Fibroblast of skin of back (primary cell): ENCODE measurements at regions not wholly inside any gene's neighbourhood (a gene's known extent, or its start where the extent isn't known, plus 50 kb on each side); places are given as distances from the start of the nearest gene placed in this dataset.

Experiments used
- DNase-seq: peaks from one replicate; pipeline ENCODE4 v3.0.0-alpha.2; 2013

DNA sequence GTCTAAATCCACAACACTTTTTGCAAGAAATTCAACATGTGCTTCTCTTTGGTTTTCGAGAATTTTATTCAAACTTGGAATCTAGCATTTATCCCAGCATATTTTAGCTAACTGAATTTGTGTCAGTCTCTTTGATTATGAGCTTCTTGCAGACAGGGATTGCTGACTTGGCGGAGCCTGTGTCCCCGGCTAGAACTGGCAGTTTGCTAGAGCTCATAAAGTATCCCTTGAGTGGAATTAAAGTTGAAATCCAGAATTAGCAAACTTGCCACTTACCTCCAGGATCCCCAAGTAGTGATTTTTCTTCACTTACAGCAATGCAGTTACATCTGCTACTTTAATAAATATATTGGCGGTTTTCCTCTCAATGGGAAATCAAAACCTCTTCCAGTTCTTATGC lies 306.9 kb downstream of the AACS start:
- DNase-seq, result no peak

DNA sequence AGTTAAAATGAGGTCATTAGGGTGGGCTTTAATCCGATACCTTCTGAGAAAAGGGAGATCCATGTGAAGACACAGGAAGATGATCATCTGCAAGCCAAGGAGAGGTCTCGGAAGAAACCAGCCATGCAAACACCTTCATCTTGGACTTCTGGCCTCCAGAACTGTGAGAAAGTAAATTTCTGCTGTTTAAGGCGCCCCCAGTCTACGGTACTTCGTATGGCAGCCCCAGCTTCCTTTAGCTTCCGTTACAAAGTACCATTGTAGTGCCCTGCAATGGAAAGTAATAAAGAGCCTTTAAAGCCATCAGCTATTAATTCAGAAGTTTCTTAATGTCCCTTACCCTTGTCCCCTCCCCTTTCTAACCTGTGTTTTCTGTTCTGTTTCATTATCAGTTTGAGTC lies 308.1 kb downstream of the AACS start:
- no peak for DNase-seq

DNA sequence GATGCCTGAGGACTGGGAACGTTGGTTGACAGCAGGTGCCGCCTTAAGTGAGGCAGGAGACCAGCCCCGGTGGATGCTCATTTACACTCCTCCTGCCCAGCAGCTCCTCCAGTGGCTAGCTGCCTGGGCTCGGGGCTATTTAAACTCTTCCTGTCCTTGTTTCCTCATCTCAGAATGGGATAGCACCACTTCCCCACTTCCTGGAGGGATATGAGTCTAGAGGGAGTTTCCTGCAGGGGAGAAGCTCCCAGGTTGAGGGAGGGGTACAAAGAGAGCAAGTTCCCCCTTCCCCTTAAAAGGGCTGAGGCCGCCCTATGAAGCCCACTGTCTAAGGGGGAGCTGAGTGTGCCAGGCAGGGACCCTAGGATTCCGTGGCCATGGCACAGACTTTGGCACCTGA lies 311.2 kb downstream of the AACS start:
- no peak for DNase-seq

DNA sequence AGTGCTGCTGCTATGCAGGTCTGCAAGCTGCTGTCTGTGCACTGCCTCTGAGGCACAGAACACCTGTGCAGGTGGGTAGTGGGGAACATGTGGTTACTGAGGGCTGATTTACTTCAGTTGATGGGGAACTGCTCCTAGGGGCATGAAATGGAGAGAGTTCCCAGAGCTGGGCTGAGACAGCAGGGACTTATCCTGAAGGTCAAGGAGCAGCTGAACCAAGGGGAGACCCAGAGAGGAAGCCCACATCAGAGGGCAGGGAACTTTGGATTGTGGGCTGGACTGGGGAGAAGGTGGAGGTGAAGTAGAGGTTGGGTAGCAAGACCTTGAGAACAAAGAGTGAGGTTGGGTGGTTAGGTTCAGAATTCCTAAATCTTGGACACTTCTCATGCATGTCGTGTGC lies 311.9 kb downstream of the AACS start:
- no peak for DNase-seq

DNA sequence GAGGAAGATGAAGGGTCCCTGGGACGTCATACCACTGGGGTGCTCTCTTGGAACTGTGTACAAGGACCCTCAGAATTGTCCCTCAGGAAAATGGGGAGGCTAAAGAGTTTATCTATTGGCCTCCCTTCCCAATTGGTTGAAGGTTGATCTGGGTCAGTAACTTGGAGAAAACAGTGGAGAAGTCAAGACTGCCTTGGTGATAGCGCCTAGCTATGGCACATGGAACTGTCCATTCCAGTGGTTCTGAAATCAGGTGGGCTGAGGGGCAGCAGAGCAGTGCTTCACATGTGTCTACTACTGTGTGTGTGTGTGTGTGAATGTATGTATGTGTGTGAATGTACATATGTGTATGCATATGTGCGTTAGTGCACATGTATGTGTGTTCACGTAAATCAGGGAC lies 316.1 kb downstream of the AACS start:
- no peak for DNase-seq

DNA sequence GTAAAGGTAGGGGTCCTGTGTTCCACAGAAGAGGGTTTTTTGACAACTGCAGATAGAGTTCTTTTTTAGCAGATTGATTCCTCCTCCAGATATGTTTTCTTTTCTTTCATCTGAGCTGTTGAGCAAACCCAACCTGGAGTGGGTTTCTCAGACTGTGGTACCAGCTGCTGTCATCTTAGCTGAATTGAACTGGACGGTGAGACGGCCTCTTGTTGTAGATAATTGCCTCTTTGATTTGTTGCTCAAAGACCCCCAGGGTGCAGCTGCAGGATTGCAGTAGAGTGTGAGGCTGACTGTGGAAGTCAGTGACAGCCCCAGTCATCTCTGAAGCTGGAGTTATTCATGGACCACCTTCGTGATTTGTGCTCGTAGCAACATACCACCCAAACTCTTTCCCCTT lies 317.7 kb downstream of the AACS start:
- no peak for DNase-seq

DNA sequence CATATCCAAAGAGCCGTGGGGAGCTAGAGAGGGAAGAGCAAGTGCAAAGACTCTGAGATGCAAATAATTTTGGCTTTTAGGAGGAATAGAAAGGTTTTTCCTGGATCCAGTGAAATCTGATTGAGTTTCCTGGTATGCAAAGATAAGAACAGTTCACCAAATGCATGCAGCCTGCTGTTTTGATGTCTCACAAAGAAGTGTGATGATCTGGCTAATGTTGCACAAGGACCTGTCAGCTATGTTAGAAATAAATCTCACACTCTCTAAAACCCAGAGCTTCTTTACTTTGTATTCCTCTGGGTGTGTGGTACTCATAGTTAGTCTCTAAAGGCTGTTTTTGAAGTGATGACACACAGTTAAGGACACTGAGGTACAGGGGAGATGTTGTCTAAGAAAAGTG lies 321.4 kb downstream of the AACS start:
- DNase-seq, result no peak

DNA sequence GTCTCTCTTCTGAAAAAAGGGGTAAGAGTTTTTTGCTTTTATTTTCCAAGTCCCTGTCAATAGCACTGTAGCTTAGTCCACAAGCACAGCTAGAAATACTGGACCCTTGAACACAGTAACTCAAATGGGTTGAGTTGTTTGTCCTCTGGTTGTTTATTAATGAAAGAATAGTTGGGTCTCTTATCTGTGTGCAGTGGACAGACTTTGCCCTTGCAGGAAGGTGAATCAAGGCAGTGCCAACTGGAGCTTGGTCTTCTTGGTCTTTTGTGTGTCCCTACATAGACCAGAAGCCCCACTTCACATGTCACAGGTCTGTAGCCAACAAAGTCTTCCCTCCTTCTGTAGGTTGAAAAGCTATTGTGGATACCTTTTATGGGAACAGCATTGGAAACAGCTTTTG lies 322.0 kb downstream of the AACS start:
- DNase-seq, result no peak

DNA sequence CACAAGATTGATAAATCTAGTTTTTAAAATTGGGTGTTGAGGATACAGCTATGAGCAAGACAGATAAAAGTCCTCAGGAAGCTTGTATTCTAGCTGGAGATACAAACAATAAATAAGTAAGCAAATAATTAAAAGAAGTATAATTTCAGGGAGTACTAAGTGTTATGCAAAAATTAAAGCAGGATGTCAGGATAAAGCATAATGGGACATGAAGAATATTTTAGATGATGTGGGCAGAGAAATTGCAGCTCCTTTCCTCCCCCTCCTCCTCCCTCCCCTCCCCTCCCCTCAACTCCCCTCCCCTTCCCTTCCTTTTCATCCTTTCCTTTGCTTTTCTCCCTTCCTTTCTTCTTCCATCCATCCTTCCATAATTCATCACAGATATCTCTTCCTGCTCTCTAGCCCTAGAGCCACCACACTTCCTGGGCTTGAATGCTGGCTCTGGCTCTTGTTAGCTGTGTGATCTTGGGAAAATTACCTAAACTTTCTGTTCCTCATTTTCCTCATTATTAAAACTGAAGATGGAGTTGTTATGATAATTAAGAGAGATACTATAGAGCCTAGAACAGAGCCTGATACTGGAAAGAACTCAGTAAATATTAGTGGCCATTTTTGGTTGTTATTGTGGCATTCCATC lies 323.9 kb downstream of the AACS start:
- no peak for DNase-seq

DNA sequence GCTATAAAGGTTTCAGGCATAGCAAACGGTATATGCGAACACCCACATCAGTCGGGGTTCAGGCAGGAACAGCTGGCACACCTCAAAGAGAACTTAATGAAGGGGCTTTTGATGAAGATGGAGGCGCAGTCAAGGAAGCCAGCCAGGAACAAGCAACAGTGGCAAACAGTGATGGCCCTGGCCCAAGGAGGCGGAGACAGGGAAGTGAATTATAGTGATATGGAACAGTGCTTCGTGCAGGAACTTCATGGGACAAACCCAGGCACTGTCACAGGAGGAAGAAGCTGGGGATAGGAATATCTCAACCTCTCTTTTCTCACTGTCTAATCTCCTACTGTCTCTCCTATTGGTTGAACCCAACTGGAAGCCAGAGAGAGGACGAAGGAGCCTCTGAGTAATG lies 328.3 kb downstream of the AACS start:
- no peak for DNase-seq

DNA sequence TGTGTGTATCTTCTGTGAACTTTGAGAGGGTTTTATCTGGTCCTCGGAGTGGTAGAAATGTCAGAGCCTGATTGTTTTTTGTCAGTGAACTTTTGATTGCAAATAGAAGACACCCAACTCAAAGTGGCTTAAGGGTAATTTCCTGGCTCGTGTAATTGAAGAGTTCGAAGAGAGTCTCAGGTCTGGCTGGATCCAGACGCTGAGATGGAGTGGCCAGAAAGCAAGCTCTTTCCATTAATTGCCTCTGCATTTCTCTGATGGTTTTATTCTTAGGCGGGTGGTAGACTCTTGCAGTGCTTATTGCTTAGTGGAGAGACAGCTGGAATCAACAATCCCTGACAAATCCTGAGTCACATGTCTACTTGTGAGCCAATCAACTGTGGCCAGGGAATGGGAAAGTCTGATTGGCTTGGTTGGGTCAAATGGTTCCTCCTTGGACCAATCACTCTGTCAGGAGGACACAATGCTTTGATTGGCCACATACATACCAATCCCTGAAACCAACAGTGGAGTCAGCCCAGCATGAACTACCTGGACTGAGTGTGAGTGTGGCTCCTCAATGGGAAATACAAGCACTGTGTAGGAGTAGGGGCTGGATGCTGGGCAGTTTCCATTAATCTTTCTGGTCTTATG lies 330.5 kb downstream of the AACS start:
- DNase-seq, result no peak

DNA sequence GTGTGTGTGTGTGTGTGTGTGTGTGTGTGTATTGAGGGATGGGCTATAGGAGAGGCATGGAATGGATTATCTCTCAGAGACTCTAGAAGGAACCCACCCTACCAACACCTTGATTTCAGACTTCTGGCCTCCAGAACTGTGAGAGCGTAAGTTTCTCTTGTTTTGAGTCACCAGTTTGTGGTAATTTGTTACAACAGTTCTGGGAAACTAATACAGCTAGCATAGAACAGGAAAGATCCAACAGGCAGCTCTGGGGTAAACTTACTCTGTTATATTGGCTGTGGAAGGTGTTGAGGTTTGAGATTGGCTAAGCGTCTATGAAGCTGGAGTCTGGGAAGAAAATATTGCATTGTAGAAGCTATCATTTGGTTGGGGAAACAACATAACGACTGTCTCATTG lies 334.3 kb downstream of the AACS start:
- DNase-seq, result no peak

DNA sequence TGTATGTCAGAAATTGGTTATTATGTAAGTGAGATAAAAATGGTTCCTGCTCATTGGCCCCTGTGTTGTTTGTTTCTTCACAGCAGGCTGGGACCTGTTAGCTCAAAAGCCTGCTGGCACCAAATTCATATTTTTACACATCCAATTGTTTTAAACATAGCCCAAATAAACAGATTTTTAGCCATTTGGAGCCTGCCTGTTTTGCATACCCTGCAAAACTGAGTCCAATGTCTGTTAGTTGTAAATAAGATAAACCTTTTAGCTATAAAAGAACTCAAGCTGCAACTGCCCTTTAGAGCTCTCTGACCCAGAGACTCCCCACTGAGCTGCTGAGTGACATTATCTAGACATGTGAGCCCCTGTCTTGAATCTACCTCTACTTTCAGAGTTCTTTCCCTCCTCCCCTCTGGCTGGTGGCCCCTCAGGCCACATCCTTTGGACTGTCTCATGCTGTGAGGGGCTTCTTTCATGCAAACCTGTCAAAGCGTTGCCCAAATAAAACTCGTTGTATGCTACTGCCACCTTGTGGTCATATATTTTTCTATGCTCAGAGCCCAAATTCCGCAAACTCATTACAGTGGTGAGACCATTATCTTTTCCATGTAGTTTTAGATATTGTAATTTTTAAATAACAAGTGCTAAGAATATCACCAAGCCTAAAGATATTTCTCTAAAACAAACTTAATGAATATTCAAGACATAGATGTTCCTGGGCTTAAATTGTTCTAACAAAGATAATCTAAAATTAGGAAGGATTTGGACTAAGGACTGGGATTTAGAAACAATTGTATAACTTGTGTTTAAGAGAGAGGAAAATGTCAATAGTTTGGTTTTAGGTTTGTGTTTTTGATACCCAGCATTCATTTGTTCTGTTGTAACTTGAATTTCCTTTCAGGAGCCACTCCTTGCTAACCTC lies 337.9 kb downstream of the AACS start:
- peak; percentile 28 for DNase-seq

DNA sequence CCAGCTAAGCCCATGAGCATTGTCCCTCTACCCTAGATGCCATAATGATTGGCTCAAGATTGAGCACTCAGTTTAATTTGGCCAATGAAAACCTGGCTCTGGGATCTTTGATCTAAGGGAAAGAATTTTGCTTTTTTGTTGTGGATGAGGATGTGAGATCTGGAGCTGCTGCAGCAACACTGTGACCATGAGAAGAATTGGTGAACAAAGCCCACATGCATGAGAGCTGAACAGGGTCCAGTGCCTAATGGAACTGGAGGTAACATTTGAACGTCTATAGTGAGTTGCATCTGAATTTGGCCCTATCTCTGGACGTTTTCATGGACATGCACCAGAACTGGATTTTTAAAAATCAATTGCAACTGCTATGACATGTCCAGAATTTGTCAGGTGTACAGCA lies 338.6 kb downstream of the AACS start:
- no peak for DNase-seq

DNA sequence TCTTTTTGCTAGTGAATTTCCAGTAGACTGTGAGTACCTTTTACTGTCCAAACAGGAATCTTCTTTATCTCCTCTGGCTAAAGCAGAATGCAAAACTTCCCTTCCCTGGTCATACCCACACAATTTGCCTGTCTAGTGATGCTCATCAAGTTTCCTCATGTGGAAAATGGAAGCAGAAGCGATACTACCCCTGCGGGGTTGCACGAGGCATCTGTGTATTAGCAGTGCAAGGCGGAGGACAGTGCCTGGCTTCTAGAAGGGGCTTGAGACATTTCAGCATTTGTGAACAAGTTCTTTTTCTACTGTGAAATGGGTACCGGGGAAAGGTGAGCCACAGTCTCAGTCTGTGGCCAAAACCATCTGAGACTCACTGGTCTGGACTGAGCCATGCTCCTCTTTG lies 340.9 kb downstream of the AACS start:
- DNase-seq, result no peak

DNA sequence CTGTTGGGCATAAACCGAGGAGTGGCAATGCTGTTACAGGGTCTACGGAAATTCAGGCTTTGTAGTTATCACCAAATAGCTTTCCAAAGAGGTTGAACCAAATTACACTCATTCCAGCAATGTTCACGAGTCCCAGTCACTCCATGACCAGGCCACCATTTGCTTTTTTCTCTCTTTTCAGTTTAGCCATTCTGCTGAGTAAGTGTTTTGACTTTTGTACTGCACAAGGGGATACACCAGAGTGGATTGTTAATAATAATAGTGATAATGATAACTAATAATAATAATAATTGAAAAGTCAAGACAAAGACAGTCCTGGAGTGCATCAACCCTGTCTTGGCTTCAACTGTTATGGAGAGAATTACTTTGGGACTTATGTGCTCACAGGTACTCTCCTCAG lies 343.5 kb downstream of the AACS start:
- no peak for DNase-seq

DNA sequence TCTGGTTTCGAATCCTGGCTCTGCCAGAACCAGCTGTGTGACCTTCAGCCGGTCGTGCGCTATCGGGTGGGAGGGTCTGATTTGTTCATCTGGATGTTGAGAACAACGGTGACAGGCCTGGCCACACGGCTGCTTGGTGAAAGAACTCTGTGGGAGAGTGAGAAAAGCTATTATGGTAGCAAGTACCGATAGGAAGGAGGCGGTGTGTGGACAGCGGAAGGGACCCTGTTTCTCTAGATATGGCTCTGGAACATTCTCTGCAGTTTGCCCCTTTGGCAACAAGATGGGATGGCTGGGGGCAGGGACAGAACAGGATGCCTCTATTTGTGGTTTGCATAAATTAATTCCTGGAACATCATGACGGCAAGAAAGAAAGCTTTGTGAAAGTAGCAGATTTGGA lies 347.3 kb downstream of the AACS start:
- no peak for DNase-seq

DNA sequence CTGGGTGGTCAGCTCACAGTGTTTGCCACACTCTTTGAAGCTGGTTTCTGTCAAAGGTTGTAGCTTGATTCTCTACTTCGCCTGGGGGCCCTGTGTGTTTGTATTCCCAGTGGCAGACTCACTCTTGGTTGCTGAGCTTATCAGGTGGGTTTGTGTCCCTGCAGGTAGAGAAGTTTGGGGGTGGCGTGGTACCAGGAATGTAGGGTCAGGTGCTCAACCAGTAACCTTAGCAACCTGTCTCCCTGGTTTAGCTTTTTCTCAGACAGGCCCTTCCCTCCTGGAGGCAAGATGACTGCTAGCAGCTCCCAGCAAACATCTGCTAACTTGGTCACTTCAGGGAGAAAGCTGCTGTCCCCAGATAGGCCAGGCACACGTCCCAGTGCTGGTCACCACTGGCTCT lies 352.2 kb downstream of the AACS start:
- DNase-seq, result no peak

DNA sequence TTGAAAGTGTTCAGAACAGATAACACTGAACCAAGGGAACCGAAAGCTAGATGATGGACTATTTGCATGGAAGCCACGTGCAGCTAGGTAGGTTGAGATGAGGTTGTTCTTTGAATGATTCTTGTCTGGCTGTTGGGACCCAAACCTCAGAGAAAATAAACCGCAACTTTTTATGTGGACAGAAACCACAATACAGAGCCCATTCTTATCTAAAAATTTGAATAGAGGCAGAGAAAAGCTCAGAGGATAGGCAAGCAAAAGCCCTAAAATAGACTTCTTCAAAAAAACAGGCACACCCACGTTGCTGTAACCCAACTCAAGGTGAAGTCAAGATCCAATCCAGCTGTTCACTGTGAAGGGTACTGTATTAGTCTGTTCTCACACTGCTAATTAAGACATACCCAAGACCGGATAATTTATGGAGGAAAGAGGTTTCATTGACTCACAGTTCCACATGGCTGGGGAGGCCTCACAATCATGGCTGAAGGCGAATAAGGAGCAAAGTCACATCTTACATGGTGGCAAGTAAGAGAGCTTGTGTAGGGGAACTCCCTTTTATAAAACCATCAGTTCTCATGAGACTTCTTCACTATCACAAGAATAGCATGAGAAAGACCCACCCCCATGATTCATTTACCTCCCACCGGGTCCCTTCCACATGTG lies 353.8 kb downstream of the AACS start:
- DNase-seq, result no peak

DNA sequence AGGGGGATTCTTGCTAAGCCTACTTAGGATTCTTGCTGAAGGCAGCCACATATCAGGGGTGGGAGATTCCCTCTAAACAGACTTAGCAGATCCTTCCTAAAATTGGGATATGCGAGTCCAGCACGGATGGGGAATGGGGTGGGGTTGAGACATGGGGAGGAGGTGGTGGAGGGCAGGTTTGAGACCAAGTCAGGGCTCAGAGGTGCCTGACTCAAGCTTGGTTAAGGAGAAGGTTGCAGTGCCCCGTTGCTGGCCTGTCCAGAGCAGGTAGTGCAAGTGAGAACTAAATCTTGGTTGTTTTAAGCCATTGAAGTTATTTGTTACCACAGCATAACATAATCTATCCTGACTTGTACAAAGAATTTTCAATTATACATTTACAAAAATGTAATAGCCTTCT lies 359.7 kb downstream of the AACS start:
- DNase-seq, result no peak

DNA sequence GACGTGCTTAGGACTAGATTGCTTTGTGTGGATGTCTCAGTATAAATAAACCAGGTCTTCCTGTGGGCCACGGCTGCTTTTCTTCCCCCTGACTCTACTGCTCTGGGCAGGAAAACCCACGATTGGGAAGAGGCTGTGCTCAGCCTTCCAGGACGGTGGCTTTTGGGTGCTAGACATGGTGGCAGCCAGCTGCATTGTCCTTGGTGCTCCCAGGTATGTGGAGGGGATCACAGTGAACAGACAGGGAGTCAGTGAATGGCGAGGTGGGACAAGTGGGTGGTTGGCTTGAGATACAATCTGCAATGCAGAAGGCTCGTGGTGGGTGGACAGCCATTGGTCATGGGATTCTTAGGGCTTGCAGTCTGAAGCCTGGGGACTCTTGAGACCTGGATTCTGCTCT lies 366.3 kb downstream of the AACS start:
- no peak for DNase-seq

DNA sequence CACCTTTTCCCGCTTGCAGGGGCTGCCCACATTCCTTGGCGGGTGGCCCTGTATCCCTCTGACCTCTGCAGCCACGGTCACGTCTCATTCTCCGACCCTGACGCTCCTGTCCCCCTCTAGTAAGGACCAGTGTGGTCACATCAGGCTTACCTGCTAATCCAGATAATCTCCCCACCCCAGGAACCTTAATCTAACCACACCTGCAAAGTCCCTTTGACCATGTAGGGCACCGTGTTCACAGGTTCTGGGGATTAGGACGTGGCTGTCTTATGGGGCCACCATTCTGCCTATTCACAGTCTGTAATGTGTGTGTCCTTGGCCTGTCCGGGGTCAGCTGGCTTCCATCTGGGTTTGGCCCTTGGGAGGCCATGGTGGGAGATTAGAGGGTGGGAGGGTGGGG lies 368.9 kb downstream of the AACS start:
- no peak for DNase-seq

DNA sequence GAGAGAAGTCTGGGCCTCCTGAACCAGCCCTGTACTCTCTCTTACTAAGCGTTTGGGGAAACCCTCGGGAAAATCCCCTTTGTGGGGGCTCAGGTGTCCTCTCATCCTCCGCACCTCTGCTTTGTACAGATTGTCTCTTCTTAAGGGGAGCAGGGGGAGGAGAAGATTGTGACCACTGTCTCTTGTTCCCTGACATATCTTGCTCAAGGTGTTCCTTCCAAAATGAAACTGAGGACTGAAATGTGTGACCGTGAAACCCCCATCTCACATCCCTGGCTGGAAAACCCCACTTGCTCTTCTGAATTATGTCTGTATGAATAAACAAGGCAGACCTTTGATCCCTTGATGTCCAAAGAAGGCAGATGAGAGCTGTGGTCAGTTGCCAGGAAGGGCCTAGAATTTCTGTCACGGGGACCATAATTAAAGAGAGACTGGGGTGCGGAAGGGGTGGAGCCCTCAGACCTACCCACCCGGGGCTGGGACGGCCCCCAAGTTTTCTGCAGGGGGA lies 369.8 kb downstream of the AACS start:
- no peak for DNase-seq
